ENCODE measurements at regions not wholly inside any gene's neighbourhood (a gene's known extent, or its start where the extent isn't known, plus 50 kb on each side); places are given as distances from the start of the nearest gene placed in this dataset.

DNA sequence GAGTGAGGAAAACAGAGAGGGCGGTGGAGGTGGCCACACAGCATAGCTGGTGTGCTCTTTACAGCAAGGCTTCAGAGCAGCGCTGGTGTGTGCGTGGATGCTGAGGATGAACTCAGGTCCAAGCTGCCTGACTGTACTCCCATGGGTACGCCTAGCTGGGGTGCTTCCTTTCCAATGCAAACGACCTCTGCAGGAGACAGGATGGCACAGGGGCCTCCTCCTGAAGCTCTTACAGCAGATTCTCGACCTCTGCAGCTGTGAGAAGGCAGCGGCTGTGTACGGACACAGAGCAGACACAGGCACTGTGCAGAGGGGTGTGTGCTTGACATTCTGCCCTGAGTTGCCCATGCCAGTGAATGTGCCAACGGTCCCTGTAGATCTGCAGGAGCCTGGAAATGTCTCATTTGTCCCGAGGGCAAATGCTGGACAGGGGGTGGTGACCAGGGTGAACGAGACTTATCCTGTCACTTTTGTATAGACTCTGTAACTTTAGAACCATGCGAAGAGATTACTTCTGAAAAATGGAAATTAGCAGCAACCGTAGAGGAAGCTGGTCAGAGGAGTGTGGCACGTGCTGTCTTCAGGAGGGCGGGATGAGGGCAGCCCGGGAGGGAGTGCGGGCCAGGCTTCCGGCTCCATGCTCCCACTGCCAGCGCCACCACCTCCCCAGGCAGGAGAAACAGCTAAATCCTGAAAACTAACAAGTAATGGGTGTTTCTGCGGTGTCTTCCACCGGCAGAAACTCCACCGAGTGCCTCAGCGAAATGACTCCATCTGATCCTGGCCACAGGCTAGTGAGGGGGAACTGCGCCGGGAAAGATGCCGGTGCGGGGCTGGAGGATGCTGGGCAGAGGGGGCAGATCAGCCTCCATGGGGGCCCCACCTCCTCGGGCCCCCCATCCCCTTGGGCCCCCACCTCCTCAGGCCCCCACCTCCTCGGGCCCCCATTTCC, 120.9 kb upstream of the RPS6KA2 start:
- DNase-seq: no peak

DNA sequence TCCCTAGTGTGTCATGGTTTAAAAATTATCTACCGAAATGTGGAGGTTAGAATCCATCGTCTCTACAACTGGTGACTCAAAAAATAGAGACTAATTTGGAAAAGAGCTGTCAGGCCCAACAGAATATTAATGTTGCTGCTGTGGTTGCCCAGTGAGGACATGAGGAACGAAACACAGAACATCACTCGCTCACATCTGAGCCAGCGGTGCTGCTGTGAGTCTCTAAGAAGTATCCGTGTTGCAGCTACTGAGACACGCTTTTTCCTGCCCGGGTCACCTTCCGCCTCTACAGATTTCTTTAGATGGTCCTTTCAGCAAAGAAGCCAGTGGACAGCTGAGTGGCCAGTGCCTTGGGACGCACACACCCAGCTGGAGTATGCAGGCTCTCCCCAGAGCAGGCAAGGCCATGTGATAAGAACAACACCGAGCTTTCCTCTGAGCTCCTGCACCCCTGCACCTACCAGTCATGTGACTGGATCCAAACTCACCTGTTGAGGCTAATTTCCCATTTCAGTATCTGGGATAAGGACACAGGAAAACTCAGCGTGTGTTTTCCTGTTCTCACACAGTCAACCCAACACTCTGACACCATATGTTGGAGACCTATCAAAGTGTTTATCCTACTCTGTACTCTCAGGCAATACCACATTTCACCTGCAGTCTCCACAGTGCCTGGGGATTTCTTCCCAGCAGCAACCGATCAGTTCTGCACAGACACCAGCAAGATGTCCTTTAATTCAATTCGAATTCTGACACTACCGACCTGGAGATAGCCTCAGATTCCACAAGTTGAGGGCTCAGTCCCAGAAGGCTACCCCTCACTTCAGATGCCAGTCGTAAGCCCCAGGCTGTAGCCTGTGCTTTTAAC, 119.0 kb upstream of the RPS6KA2 start:
- DNase-seq: no peak

DNA sequence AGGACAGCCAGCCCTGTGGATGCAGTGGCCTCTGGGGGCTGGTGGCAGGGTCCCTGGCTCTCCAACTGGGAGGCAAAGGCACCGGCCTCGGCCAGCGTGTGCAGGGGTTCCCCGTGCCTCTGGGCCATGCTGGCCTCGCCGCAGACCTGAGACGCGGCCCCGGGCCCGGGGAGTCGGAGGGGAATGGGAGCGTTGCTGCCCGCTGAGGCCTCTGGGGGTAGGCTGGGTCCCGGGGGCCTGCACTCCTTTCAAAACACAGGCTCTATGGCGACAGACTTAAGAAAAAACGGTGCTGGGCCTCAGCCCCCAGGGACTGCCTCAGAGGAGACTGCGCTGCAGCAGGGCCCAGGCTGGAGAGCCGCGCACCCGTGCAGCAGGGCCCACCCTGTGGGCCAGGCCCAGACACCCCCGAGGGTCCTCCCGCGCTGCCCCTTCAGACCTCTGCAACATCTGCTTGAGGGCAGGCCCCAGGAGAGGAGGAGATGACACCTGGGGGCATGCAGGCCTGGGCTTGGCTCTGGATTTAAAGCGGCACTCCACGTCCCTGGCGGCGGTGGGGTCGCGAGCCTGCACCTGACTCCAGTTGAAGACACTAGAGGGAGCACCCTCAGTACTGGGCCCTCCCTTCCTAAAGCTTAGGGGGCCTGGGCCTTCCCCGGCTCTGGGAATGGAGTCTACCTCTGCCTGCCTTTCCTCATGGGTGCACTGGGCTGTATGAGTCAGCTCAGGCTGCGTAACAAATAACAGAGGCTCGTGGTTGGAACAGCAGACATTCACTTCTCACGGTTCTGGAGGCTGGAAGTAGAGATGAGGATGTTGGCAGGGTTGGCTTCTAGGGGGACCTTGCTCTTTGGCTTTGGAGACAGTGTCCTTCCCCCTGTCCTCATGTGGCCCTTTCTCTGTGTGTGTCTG, 117.4 kb upstream of the RPS6KA2 start:
- no peak for DNase-seq

DNA sequence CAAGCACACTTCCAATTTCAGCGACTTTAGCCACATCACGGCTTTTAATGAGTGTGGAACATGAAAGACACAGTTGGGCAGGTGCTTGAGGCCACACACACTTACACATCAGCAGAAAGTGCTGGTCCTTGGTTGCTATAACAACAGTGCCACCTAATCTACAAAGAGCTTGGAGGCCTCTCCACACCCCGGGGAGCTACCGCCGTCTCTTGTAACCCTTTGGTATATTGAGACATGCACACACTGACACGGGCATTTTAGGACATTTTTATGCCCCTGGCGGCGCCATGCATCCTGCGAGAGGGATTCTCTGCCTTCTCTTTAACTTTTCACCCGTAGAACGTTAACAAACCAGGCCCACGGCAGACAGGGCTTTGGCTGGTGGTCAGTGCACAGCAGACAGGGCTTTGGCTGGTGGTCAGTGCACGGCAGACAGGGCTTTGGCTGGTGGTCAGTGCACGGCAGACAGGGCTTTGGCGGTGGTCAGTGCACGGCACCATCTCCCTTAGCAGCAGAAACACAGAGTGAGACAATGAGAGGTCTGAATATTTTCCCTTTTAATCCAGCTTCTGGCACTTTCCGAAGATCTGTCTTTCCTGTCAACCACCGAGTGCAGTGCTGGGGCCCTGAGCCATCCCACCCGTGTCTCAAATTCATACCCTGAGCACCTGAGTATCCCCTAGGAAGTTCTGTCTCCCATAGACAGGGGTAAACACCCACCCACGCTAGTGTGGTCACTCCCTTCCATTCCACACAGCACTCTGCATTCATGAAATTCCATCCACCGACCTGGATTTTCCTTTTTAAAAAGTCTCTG, 116.6 kb upstream of the RPS6KA2 start:
- no peak for DNase-seq

DNA sequence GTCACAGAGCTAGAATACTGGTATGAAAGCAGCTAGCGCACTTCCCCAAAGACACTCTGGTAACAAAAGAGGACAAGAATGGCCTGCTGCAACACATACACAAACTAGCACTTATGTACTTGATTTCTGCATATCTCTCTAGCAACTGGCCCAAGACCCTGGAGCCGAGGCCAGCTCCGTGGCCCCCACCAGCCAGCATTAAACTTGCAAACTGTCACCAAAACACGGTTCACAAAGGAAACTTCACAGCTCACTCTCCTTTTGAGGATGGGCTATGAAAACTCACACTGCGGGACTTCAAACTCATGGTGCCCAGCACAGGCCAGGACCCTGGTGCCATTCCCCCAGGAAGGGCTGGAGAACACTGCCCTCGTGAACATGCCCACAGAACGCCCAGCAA, 115.9 kb upstream of the RPS6KA2 start:
- DNase-seq: no peak

DNA sequence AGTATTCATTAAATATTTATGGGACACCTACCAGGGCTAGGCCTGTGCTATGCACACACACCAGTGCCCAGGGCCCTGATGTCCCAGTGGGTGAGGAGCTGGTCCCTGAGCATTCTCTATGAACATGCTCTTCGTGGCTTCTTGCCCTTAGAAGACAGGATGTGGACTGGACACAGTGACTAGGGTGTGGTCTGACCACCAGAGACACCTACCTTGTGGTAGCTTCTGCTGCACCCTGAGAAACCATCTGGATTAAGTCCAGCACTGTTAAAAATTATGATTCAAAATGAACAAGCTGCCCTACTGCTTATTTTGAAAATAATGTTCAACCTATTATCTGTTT, 112.9 kb upstream of the RPS6KA2 start:
- no peak for DNase-seq

DNA sequence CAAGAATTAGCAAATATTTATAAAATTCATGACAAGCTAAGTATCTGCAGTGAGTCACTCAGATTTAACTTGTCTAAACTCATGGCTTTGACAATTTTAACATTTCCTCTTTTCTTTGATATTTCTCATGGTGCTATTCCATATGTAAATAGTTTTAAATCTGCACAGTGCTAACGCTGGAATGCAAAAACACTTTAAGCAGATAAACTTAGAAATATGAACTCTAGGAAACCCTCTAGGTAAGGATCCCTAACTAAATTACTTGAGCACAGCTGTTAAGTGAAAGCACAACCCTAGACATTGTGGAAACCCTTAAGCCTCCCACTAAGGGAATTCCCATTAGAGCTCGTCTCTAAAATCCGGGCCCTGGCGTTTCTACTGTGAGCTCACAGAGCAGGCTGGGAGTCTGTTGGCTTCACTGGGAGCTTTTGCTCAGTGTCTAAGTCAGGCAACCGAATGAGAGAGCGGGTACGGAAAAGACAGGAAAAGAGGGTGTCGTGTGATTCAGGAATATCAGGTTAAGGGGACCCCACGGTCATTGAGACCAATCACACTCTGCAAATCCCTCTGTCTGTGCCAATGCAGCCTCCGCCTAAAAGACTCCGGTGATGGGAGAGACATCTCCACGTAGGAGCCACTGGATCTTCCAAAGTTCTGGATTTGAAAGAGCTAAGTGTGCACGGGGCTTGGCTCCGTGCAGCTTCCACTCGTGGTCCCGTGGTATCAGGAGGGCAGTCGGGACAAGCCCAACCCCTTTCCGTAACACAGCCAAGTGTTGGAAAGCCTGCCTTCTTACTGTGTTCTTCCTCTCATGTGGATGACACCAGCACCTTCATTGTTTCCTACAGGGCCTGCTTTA, 112.3 kb upstream of the RPS6KA2 start:
- DNase-seq: no peak

DNA sequence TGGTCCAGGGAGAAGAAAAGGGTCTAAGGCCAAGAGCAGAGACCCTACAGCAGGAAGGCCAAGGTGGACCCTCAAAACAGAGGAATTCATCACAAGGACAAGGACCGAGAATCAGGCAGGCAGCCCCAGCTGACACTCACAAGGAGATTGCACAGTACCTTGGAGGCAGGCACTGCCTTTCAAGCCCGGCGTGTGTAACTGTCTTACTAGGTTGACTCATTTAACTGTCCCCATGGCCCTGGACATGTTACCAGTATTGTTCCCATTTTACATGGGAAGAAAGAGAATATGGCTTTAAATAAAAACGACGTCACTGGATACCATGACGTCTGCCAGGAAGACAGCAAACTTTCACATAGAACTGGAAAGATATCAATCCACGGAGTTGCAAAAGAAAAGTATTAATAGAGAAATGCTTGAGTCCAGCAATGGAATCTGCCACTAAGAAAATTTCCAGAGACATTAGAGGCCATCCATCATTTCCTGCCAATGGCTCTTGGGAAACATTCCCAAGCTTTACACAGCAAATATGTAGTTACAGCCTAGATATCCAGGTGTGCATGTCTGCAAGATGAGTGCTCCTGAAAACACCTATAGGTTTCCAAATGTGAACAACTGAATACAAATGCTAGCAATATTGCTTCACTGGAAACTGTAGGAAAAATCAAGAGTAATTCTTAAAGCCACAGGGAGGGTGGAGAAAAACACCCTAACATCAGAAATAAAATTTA, 111.5 kb upstream of the RPS6KA2 start:
- DNase-seq: no peak

DNA sequence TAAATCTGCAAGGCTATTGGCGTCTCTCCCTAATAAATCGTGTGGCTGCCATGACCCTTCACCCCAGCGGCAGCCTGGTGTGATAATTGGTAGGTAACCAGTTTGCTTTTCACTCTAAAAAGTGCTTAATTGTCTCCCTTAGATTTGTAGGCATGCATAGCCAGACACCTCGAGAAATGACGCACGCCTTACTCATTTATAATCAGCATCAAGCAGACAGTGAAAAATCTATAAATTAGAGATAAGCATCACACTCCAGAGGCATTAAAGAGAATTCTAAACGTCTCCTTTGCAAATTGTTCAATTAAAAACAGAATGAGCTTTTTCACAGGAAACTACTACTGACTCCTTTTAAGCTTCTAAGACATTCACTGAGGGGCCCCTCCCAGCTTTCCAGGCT, 110.2 kb upstream of the RPS6KA2 start:
- no peak for DNase-seq

DNA sequence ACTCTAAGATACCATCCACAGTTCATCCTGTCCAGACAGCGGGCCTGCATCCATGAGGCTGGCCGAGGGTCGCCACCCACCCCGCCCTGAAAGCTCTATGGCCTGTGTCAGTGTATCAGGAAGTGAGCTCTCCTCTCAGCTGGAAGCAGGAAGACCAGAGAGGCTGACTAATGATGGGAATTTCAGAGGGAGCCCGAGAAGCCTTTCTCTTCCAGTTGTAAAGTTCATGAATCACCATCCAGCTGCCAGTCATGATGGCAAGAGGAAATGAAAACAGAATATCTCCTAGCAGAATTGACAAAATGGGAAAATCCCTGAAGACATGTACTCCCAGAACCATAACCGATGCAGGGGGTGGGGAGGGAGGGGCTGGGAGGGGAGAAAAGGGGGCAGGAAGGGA, 109.6 kb upstream of the RPS6KA2 start:
- DNase-seq: no peak

DNA sequence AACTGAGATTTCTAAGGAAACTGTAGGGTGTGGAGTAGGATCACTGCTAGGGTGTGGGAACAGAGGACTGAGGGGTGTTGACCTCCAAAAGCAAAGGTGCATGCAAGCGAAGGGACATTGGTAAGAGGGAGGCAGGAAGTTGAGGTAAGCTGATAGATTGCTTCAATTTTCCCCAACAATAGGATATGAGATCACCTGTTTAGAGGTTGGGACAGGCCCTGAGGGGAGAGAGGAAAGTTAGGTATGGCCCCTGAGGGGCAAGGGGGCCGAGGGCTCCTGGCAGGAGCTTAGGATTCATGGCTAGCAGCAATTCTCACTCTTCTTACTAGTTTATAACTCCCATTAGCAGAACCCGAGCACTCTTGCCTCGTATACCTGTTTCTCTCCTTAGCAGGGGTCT, 106.8 kb upstream of the RPS6KA2 start:
- DNase-seq: no peak

DNA sequence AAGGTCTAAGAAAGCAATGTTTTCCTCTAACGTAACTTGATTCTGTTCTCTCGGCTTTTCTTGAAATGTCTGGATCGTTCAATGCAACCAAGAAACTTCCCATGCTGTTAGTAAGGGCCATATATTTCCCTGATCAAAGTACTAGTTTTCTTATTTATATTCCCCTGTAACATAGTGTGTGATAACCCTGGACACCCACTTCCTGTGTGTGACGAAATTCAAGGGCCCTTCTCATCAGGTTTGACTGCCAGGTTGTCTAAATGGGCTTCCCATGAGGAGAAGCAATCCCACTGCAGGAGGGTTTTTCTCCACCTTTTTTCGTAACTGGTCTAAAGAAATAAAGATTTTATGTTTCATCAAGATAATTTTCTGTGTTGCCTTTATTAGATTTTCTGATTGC, 102.6 kb upstream of the RPS6KA2 start:
- no peak for DNase-seq

DNA sequence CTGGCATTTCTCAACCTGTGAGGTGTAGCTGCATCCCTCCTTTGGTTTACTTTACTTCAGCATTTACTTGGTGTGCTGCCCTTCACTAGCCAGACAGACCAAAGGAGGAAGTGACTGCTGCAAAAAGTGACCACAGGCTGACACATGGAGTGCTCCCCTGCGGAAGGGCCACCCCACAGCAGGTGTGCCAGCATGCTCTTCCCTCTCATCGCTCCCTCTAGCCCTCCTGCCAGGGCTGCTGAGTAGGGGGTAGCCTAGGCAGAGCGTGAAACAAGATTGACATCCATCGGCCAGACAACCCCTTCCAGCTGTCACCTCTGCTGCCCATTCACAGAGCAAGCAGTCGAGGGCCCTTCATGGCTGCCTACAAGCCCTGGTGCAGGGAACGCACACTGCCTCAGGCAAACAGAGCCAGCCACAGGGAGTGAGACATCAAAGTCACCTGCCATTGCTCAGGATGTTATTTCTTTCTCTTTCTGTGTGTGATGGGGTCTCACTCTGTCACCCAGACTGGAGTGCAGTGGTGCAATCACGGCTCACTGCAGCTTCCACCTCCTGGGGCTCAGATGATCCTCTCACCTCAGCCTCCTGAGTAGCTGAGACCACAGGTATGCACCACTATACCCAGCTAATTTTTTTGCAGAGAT, 102.0 kb upstream of the RPS6KA2 start:
- DNase-seq: no peak

DNA sequence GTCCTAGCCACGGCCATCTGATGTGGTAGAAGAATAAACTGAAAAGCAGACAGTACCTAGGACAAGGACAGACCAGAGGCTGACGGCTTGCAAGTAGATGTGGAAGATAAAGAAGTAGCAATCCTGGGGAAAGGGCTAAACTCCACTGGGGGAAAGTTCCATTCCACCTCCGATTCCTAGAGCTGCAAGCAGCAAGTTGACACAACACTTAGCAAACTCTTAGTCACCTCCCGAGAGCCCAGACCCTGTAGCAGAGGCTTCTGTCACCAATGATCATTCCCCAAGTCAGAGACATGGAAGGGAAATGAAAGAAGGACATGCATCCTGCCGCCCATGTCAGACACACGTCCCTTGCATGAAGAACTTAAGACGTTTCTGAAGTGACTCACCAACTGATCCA, 99.2 kb upstream of the RPS6KA2 start:
- no peak for DNase-seq

DNA sequence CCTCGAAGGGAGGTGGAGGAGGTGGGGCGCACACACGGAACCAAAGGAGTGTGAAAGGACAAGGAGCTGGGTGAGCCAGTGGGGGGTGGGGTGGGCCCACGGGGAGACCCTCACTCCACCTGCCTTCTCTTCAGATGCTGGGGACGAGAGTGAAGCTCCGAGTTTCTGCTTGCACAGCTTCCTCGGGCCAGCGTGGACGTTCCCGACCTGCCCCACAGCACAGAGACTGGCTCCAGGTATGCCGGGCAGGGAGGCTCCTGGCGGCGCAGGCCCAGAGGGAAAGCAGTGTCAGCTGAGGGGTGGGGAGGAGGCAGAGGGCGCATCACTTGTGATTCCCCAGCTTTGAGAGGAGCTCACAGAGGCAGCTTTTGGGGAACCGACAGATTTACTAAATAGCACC, 98.5 kb upstream of the RPS6KA2 start:
- DNase-seq: no peak

DNA sequence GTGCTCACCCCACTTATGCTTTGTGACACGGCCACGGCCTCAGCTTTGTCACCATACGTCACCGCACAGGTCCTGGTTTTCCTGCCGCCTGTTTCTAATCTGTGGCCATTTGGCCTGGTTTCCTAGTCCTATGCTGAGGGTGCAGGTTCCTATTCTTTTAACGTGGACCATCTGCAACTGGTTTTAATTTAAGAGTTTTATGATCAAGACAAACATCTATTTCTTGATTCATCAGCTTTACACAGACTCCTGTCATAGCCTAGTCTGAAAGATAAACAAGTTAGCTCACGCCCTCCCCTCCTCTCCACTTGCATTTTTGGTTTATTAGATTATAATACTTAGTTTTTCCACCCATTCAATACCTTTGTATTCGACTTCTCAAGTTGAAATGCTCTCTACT, 97.5 kb upstream of the RPS6KA2 start:
- no peak for DNase-seq

DNA sequence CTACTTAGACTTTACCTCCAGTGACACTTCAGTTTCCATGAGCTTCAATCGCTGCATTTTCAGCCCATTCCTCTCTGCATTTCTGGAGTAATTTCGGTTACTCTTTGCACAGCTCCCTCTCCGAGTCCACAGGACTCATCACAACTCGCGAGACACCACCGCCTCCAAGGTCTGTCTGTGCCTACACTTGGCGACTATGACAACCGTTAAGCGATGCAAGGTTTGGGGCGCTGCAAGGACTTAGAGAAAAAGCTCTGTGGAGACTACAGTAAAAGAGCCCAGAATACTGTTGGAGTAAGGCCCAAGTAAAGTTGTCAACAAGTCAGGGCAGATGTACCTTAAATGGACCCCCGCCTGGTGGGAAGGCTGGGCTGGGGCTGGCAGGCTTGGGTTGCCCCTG, 95.7 kb upstream of the RPS6KA2 start:
- no peak for DNase-seq

DNA sequence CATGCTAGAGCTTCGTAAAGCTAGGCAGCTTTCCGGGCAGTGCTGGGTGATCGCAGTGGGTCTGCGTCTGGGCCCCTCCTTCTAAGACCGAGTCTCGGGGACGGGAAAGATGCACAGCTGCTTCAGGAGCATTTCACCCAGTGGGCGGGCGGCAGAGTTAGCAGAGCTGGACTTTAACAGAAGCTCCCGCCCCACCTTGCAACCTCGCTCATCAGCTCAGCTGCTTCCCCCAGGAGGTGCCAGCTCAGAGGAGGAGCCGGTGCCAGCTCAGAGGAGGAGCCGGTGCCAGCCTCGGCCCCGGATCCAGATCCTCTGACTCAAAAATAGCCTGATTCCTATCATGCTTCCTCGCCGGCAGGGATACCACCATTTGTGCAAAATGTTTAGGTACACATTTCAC, 94.5 kb upstream of the RPS6KA2 start:
- no peak for DNase-seq

DNA sequence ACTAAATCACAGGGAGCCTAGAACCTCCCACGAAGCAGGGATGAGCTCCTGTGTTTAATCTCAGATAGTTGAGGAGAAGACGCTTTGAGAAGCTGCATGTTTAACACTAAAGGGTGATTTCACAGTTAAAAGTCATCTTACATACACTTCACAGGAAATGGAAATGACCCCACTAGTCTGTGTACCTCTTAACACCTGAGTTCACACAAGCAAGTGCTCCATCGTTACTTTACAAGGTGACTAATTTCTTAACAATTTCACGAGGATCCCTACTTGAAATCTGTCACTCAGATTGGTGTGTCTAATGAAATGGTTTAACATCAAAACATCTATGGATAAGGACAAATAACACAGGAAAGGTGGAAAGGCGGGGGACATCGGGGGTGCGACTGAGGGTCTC, 93.8 kb upstream of the RPS6KA2 start:
- no peak for DNase-seq

DNA sequence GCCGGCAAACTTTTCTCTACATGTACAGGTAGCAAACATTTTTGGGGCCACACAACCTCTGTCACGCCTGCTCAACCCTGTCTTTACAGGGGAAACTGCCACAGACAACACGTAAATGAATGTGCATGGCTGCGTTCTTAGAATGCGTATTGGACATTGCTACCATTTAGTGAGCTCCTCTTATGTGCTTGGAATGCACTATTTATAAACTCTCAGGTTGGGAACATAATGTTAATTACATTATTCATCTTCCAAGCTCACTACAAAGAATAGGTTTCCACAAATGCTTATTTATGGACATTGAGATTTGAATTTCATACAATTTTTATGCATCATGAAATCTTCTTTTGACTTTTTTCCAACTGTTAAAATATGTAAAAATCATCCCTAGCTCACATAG, 92.0 kb upstream of the RPS6KA2 start:
- DNase-seq: no peak

Measured in NCI-H446 (cell line).